Tibial nerve (tissue), 4 donors: ENCODE measurements at regions not wholly inside any gene's neighbourhood (a gene's known extent, or its start where the extent isn't known, plus 50 kb on each side); places are given as distances from the start of the nearest gene placed in this dataset.

Experiments used
- EP300 ChIP-seq, 2 donors: sonication (generic); formaldehyde crosslinking; IDR thresholded peaks; one replicate each; pipeline ENCODE4 v1.6.1; 2017; ENCODE audit warnings: antibody characterized with exemption in 2 of 2, mild to moderate bottlenecking in 1 of 2
- TF ChIP-seq, protein P1 (sequence below), 5 experiments: fragments of 200-600 bp in 3 of 5; fragments of 450-650 bp in 2 of 5; sonication (generic) in 3 of 5; IDR thresholded peaks; one replicate each; pipeline ENCODE4 v1.5.1; 2016 to 2019; ENCODE audit warnings: antibody characterized with exemption in 5 of 5, mild to moderate bottlenecking in 3 of 5, moderate library complexity in 2 of 5

GRCh38 chr6:145238787-145239186, 496.5 kb downstream of the EPM2A start:
- TF ChIP-seq, protein P1, sequence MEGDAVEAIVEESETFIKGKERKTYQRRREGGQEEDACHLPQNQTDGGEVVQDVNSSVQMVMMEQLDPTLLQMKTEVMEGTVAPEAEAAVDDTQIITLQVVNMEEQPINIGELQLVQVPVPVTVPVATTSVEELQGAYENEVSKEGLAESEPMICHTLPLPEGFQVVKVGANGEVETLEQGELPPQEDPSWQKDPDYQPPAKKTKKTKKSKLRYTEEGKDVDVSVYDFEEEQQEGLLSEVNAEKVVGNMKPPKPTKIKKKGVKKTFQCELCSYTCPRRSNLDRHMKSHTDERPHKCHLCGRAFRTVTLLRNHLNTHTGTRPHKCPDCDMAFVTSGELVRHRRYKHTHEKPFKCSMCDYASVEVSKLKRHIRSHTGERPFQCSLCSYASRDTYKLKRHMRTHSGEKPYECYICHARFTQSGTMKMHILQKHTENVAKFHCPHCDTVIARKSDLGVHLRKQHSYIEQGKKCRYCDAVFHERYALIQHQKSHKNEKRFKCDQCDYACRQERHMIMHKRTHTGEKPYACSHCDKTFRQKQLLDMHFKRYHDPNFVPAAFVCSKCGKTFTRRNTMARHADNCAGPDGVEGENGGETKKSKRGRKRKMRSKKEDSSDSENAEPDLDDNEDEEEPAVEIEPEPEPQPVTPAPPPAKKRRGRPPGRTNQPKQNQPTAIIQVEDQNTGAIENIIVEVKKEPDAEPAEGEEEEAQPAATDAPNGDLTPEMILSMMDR (IDR thresholded peaks at IDR 0.05) = no peak
- no peak for TF ChIP-seq EP300 (IDR thresholded peaks at IDR 0.05)
